ENCODE measurements at regions not wholly inside any gene's neighbourhood (a gene's known extent, or its start where the extent isn't known, plus 50 kb on each side); places are given as distances from the start of the nearest gene placed in this dataset.

GRCh38 chr4:100722866-100723459 lies 205.1 kb upstream of the EMCN start:
- Histone ChIP-seq H3K4me3 (no peak overlapping the region), H3K4me1 (no peaks in the 10 kb centered on the region), H3K9me3 (no peaks in the 10 kb centered on the region), H3K27me3 (ENCODE audit: insufficient read depth in 3 of 3, low read length in 2 of 3) (no peaks in the 10 kb centered on the region), H3K36me3 (ENCODE audit: insufficient read depth in 1 of 2, low read depth in 1 of 2) (no peaks in the 10 kb centered on the region), H3K27ac (no peak overlapping the region)
- intact Hi-C loops (cut with DNase I) = no loop called here
- no peak for ATAC-seq
- TF ChIP-seq CTCF (IDR thresholded peaks at IDR 0.05) = no peak
- WGBS, 3 donors = 83 to 87% (median 84%) methylated on average over 3 of the region's 3 CpGs
- DNase-seq = no peak

- 42 to 64% (median 45%) methylated on average over 2 of the region's 2 CpGs for whole genome bisulfite sequencing, 3 donors
Observed at GRCh38 chr4:100722133-100722532, 204.3 kb upstream of the EMCN start.

GRCh38 chr4:100721490-100721889 lies 203.7 kb upstream of the EMCN start:
- no peak for TF ChIP-seq CTCF (IDR thresholded peaks at IDR 0.05)
- Histone ChIP-seq H3K27me3 (ENCODE audit: insufficient read depth in 3 of 3, low read length in 2 of 3) (no peaks in the 10 kb centered on the region), H3K4me1 (no peaks in the 10 kb centered on the region), H3K36me3 (ENCODE audit: insufficient read depth in 1 of 2, low read depth in 1 of 2) (no peaks in the 10 kb centered on the region), H3K27ac (no peak overlapping the region), H3K4me3 (no peak overlapping the region), H3K9me3 (no peaks in the 10 kb centered on the region)
- DNase-seq (no peak), ATAC-seq (no peak)
- intact Hi-C loops (cut with DNase I) = no loop called here

More at GRCh38 chr4:100722133-100722532, 204.3 kb upstream of the EMCN start:
- no peak overlapping the region for H3K4me3 ChIP-seq
- H3K36me3 ChIP-seq (ENCODE audit: insufficient read depth in 1 of 2, low read depth in 1 of 2) = no peaks in the 10 kb centered on the region
- H3K27me3 ChIP-seq (ENCODE audit: insufficient read depth in 3 of 3, low read length in 2 of 3) = no peaks in the 10 kb centered on the region
- DNase-seq = no peak
- no peak overlapping the region for H3K27ac ChIP-seq
- no peaks in the 10 kb centered on the region for H3K9me3 ChIP-seq
- no peaks in the 10 kb centered on the region for H3K4me1 ChIP-seq
- no peak for ATAC-seq
- intact Hi-C loops (cut with DNase I) = no loop called here
- no peak for TF ChIP-seq CTCF (IDR thresholded peaks at IDR 0.05)

- intact Hi-C loops (cut with DNase I) = no loop called here
- no peaks in the 10 kb centered on the region for H3K4me1 ChIP-seq
- no peaks in the 10 kb centered on the region for H3K36me3 ChIP-seq (ENCODE audit: insufficient read depth in 1 of 2, low read depth in 1 of 2)
- ATAC-seq = no peak
- H3K27me3 ChIP-seq (ENCODE audit: insufficient read depth in 3 of 3, low read length in 2 of 3) = no peaks in the 10 kb centered on the region
- no peak for DNase-seq
- 58 to 66% (median 60%) methylated on average over 2 of the region's 2 CpGs for WGBS, 3 donors
- no peak overlapping the region for H3K4me3 ChIP-seq
- H3K9me3 ChIP-seq = no peaks in the 10 kb centered on the region
- no peak for TF ChIP-seq CTCF (IDR thresholded peaks at IDR 0.05)
- no peak overlapping the region for H3K27ac ChIP-seq
Observed at GRCh38 chr4:100721077-100721476, 203.3 kb upstream of the EMCN start.

- H3K27me3 ChIP-seq (ENCODE audit: insufficient read depth in 3 of 3, low read length in 2 of 3) = no peaks in the 10 kb centered on the region
- 89 to 94% (median 92%) methylated on average over 5 of the region's 5 CpGs for WGBS, 3 donors
- no peaks in the 10 kb centered on the region for H3K4me1 ChIP-seq
- ATAC-seq = no peak
- H3K9me3 ChIP-seq = peaks cover 9% of the 10 kb centered on the region
- H3K36me3 ChIP-seq (ENCODE audit: insufficient read depth in 1 of 2, low read depth in 1 of 2) = no peaks in the 10 kb centered on the region
- H3K27ac ChIP-seq = no peak overlapping the region
- H3K4me3 ChIP-seq = no peak overlapping the region
- no peak for DNase-seq
- TF ChIP-seq CTCF (IDR thresholded peaks at IDR 0.05) = no peak
- intact Hi-C loops (cut with DNase I) = no loop called here
Observed at GRCh38 chr4:100716416-100716815, 198.6 kb upstream of the EMCN start.

Measured in psoas muscle (tissue), 7 donors.